H1 (cell line): ENCODE measurements at regions not wholly inside any gene's neighbourhood (a gene's known extent, or its start where the extent isn't known, plus 50 kb on each side); places are given as distances from the start of the nearest gene placed in this dataset.

Experiments used
- CTCF ChIA-PET: fragments of 300-600 bp; sonication (Branson Sonifier 250); formaldehyde crosslinking; loops from one replicate; lab custom pipeline; 2021; ENCODE audit not compliant: partially characterized antibody; lab: Charles Lee
- POLR2A ChIA-PET: fragments of 300-600 bp; sonication (Branson Sonifier 250); formaldehyde crosslinking; loops from one replicate; lab custom pipeline; 2021; ENCODE audit warnings: inconsistent platforms; ENCODE audit not compliant: partially characterized antibody; lab: Charles Lee
- DNase-seq, 2 experiments: peaks; one replicate each; pipeline versions ENCODE4 v3.0.0 to v3.0.0-alpha.2; 2010 to 2022; ENCODE audit warnings: low spot score in 2 of 2, low read depth in 1 of 2, mixed read lengths in 1 of 2
- FAIRE-seq: peaks from 2 replicates; lab custom pipeline; 2011; peaks lifted over from hg19 to GRCh38; lab: Jason Lieb, UNC
- H2AFZ ChIP-seq: 2 replicates; pipeline ENCODE4 v1.8.1; 2012; ENCODE audit warnings: low read length, inconsistent platforms
- H2AK5ac ChIP-seq: 2 replicates; pipeline ENCODE4 v1.6.1; 2013; ENCODE audit warnings: low read depth, low read length
- H2BK120ac ChIP-seq: replicated peaks from 2 replicates; pipeline ENCODE3; 2013; ENCODE audit warnings: low read depth, low read length, inconsistent platforms
- H2BK12ac ChIP-seq: 2 replicates; pipeline ENCODE4 v1.6.1; 2013; ENCODE audit warnings: low read depth, low read length
- H2BK15ac ChIP-seq: 2 replicates; pipeline ENCODE4 v1.6.1; 2013; ENCODE audit warnings: low read length
- H2BK20ac ChIP-seq: 2 replicates; pipeline ENCODE4 v1.6.1; 2013; ENCODE audit warnings: low read length
- H2BK5ac ChIP-seq: 2 replicates; pipeline ENCODE4 v1.6.1; 2013; ENCODE audit warnings: low read depth, low read length
- H3K14ac ChIP-seq: 2 replicates; pipeline ENCODE4 v1.6.1; 2013; ENCODE audit warnings: inconsistent platforms; ENCODE audit not compliant: insufficient read length
- H3K18ac ChIP-seq: 2 replicates; pipeline ENCODE4 v1.6.1; 2013; ENCODE audit warnings: low read length; ENCODE audit errors: extremely low read depth
- H3K23ac ChIP-seq: 2 replicates; pipeline ENCODE4 v1.6.1; 2013; ENCODE audit warnings: inconsistent platforms; ENCODE audit not compliant: insufficient read length
- H3K23me2 ChIP-seq: 2 replicates; pipeline ENCODE4 v1.6.1; 2013; ENCODE audit warnings: low read depth, low read length
- H3K27ac ChIP-seq: 2 replicates; pipeline ENCODE4 v1.6.1; 2011; ENCODE audit warnings: low read depth, low read length, inconsistent platforms
- H3K27me3 ChIP-seq, 4 experiments: replicated peaks in 1 of 4; 1 replicate in 1 of 4; 2 replicates in 3 of 4; pipeline versions ENCODE4 v1.6.1 to v1.8.1; 2011 to 2013; ENCODE audit warnings: low read length in 3 of 4, mild to moderate bottlenecking in 3 of 4, inconsistent platforms in 2 of 4, mixed read lengths in 2 of 4, moderate library complexity in 1 of 4; ENCODE audit not compliant: control insufficient read depth in 3 of 4, insufficient read depth in 3 of 4; ENCODE audit errors: extremely low read depth in 1 of 4
- H3K36me3 ChIP-seq, 4 experiments: 2 replicates each; pipeline versions ENCODE4 v1.6.1 to v1.8.1; 2011 to 2013; ENCODE audit warnings: mild to moderate bottlenecking in 4 of 4, low read length in 3 of 4, moderate library complexity in 2 of 4, control low read depth in 1 of 4, inconsistent platforms in 1 of 4; ENCODE audit not compliant: insufficient read depth in 4 of 4, control insufficient read depth in 2 of 4
- H3K4ac ChIP-seq: replicated peaks from 2 replicates; pipeline ENCODE3; 2013; ENCODE audit warnings: low read length, low read depth, mixed read lengths, inconsistent platforms; ENCODE audit not compliant: insufficient read length
- H3K4me1 ChIP-seq, 4 experiments: replicated peaks in 1 of 4; 1 replicate in 1 of 4; 2 replicates in 3 of 4; pipeline versions ENCODE4 v1.6.1 to v1.8.1; 2011 to 2013; ENCODE audit warnings: low read length in 3 of 4, inconsistent platforms in 2 of 4, mixed read lengths in 1 of 4; ENCODE audit not compliant: insufficient read depth in 4 of 4, control insufficient read depth in 3 of 4
- H3K4me2 ChIP-seq, 2 experiments: 2 replicates each; pipeline versions ENCODE4 v1.6.1 to v1.8.1; 2011 to 2013; ENCODE audit warnings: low read depth in 2 of 2, low read length in 2 of 2, control low read depth in 1 of 2, inconsistent platforms in 1 of 2, mild to moderate bottlenecking in 1 of 2; ENCODE audit not compliant: insufficient read depth in 1 of 2
- H3K4me3 ChIP-seq, 4 experiments: fragments of 200-600, 300-600 bp in 1 of 4; sonication (generic), shearing (Covaris generic), sonication (Bioruptor Twin) in 1 of 4; 2 replicates each; pipeline versions ENCODE4 v1.5.1 to v1.8.1; 2011 to 2016; ENCODE audit warnings: low read length in 4 of 4, low read depth in 3 of 4, control low read depth in 2 of 4, inconsistent platforms in 2 of 4, mild to moderate bottlenecking in 2 of 4, mixed read lengths in 1 of 4, moderate library complexity in 1 of 4; ENCODE audit not compliant: insufficient read depth in 2 of 4; ENCODE audit errors: extremely low read depth in 1 of 4
- H3K56ac ChIP-seq: replicated peaks from 2 replicates; pipeline ENCODE3; 2013; ENCODE audit warnings: low read depth, mild to moderate bottlenecking, mixed read lengths, low read length, inconsistent platforms; ENCODE audit not compliant: insufficient read length
- H3K79me1 ChIP-seq: 2 replicates; pipeline ENCODE4 v1.6.1; 2013; ENCODE audit warnings: low read depth, low read length, control low read depth
- H3K79me2 ChIP-seq, 2 experiments: 2 replicates each; pipeline versions ENCODE4 v1.6.1 to v1.8.1; 2012 to 2013; ENCODE audit warnings: low read length in 2 of 2, mild to moderate bottlenecking in 2 of 2, inconsistent platforms in 1 of 2; ENCODE audit not compliant: insufficient read depth in 2 of 2, control insufficient read depth in 1 of 2
- H3K9ac ChIP-seq, 4 experiments: replicated peaks in 1 of 4; 1 replicate in 1 of 4; 2 replicates in 3 of 4; pipeline versions ENCODE4 v1.6.1 to v1.8.1; 2011 to 2013; ENCODE audit warnings: low read depth in 3 of 4, low read length in 3 of 4, control low read depth in 2 of 4, mild to moderate bottlenecking in 2 of 4, moderate library complexity in 2 of 4, inconsistent platforms in 1 of 4; ENCODE audit errors: extremely low read depth in 1 of 4
- H3K9me3 ChIP-seq, 2 experiments: 2 replicates each; pipeline versions ENCODE4 v1.6.1 to v1.8.1; 2012 to 2013; ENCODE audit warnings: mild to moderate bottlenecking in 2 of 2, moderate library complexity in 2 of 2, control low read depth in 1 of 2, inconsistent platforms in 1 of 2, low read depth in 1 of 2, low read length in 1 of 2, mixed read lengths in 1 of 2; ENCODE audit not compliant: insufficient read depth in 2 of 2
- H4K20me1 ChIP-seq, 2 experiments: replicated peaks in 1 of 2; 2 replicates each; pipeline versions ENCODE3 to v1.8.1; 2011 to 2013; ENCODE audit warnings: inconsistent platforms in 2 of 2, low read length in 2 of 2, mild to moderate bottlenecking in 1 of 2; ENCODE audit not compliant: insufficient read depth in 2 of 2, control insufficient read depth in 1 of 2
- H4K5ac ChIP-seq: 2 replicates; pipeline ENCODE4 v1.6.1; 2013; ENCODE audit warnings: low read length, low read depth, mixed read lengths, inconsistent platforms; ENCODE audit not compliant: insufficient read length
- H4K8ac ChIP-seq: 2 replicates; pipeline ENCODE4 v1.8.0; 2013; ENCODE audit warnings: mild to moderate bottlenecking, moderate library complexity, low read length, inconsistent platforms; ENCODE audit not compliant: insufficient read depth; ENCODE audit errors: extremely low read depth
- H4K91ac ChIP-seq: replicated peaks from 2 replicates; pipeline ENCODE3; 2013; ENCODE audit warnings: low read length, mixed read lengths, inconsistent platforms; ENCODE audit not compliant: insufficient read length
- CBX8 ChIP-seq: fragments of 300-800, 300-1000 bp; sonication (generic); IDR thresholded peaks from 2 replicates; pipeline ENCODE4 v1.7.1; 2016; ENCODE audit warnings: low read depth, low read length, borderline replicate concordance
- CEBPB ChIP-seq: IDR thresholded peaks from 2 replicates; pipeline ENCODE4 v1.6.1; 2012; ENCODE audit warnings: low read depth, low read length
- CREB1 ChIP-seq: IDR thresholded peaks from 2 replicates; pipeline ENCODE4 v1.6.1; 2012; ENCODE audit warnings: inconsistent platforms
- CTCF ChIP-seq, 3 experiments: IDR thresholded peaks; 1 replicate in 2 of 3; 2 replicates in 1 of 3; pipeline versions ENCODE4 v1.5.1 to v1.6.1; 2011; ENCODE audit warnings: low read length in 3 of 3, mild to moderate bottlenecking in 3 of 3, inconsistent platforms in 2 of 3, low read depth in 1 of 3, moderate library complexity in 1 of 3; ENCODE audit not compliant: insufficient read depth in 1 of 3; ENCODE audit errors: control extremely low read depth in 1 of 3
- EZH2 ChIP-seq: fragments of 200-600 bp; sonication (generic); IDR thresholded peaks from 2 replicates; pipeline ENCODE4 v1.7.1; 2012; ENCODE audit warnings: low read depth, mild to moderate bottlenecking, moderate library complexity, low read length, inconsistent platforms; ENCODE audit not compliant: severe bottlenecking
- HDAC6 ChIP-seq: IDR thresholded peaks from one replicate; pipeline ENCODE4 v1.7.1; 2012; ENCODE audit warnings: low read depth, mild to moderate bottlenecking, inconsistent platforms, low read length, moderate library complexity
- MAFK ChIP-seq: IDR thresholded peaks from 2 replicates; pipeline ENCODE4 v1.6.1; 2012; ENCODE audit warnings: low read depth, mild to moderate bottlenecking, improper control_type of control experiment, low read length
- PHF8 ChIP-seq: fragments of 200-600 bp; sonication (generic); conservative IDR thresholded peaks from 2 replicates; pipeline ENCODE4 v1.7.1; 2012; ENCODE audit warnings: low read depth, mild to moderate bottlenecking, inconsistent platforms, low read length, moderate library complexity
- SP2 ChIP-seq: IDR thresholded peaks from 2 replicates; pipeline ENCODE4 v1.6.1; 2012; ENCODE audit warnings: mild to moderate bottlenecking, low read length, inconsistent platforms
- TEAD4 ChIP-seq: IDR thresholded peaks from 2 replicates; pipeline ENCODE4 v1.6.1; 2012; ENCODE audit warnings: low read depth, low read length, inconsistent platforms, mixed read lengths
- USF2 ChIP-seq: IDR thresholded peaks from 2 replicates; pipeline ENCODE4 v1.6.1; 2011; ENCODE audit warnings: low read length, improper control_type of control experiment
- ZNF274 ChIP-seq: IDR thresholded peaks from 2 replicates; pipeline ENCODE4 v1.7.0; 2012; ENCODE audit warnings: low read length, borderline replicate concordance; ENCODE audit errors: extremely low read depth
- WGBS, 2 experiments: shearing (Covaris generic) in 1 of 2; methylation state at CpG; one replicate each; pipeline versions ENCODE4 v1.1.6 to v1.1.7; 2013 to 2015; ENCODE audit warnings: low lambda C conversion rate in 2 of 2, mixed read lengths in 2 of 2, inconsistent platforms in 1 of 2, low coverage in 1 of 2, missing lambda C conversion rate in 1 of 2; ENCODE audit not compliant: insufficient replicate concordance in 2 of 2, insufficient coverage in 1 of 2, insufficient read length in 1 of 2; ENCODE audit errors: extremely low coverage in 1 of 2, missing lambda C conversion rate in 1 of 2; 5-methylcytosine and 5-hydroxymethylcytosine counted together

GRCh38 chr2:52859065-52859464 lies 908.5 kb upstream of the CHAC2 start:
- Histone ChIP-seq H2BK12ac (no peak overlapping the region), H4K91ac (no peak overlapping the region), H3K36me3 (no peaks in the 10 kb centered on the region), H3K23ac (no peak overlapping the region), H3K4me1 (no peaks in the 10 kb centered on the region), H2BK15ac (no peak overlapping the region), H4K8ac (no peak overlapping the region), H3K27ac (no peak overlapping the region), H3K79me2 (no peaks in the 10 kb centered on the region), H2AK5ac (no peak overlapping the region), H3K14ac (no peak overlapping the region), H3K79me1 (no peaks in the 10 kb centered on the region), H4K5ac (no peak overlapping the region), H3K27me3 (no peaks in the 10 kb centered on the region), H2BK5ac (no peak overlapping the region), H2BK20ac (no peak overlapping the region), H3K18ac (no peak overlapping the region), H3K56ac (no peak overlapping the region), H3K4ac (no peak overlapping the region), H3K23me2 (no peaks in the 10 kb centered on the region), H4K20me1 (no peaks in the 10 kb centered on the region), H3K4me2 (no peak overlapping the region), H3K9ac (no peak overlapping the region), H3K9me3 (no peaks in the 10 kb centered on the region), H3K4me3 (no peak overlapping the region), H2BK120ac (no peak overlapping the region), H2AFZ (no peak overlapping the region)
- FAIRE-seq, result no peak
- WGBS, 2 experiments, result 89% methylated on average over 2 of the region's 2 CpGs; no CpG with 5 or more reads in 1 of the 2 experiments
- POLR2A ChIA-PET, result no interaction called here
- no peak for DNase-seq
- CTCF ChIA-PET, result no interaction called here
- TF ChIP-seq PHF8 (no peak), EZH2 (no peak), CBX8 (no peak), MAFK (no peak), CEBPB (no peak), CTCF (IDR thresholded peaks at IDR 0.05; ENCODE audit: control extremely low read depth in 1 of 3, insufficient read depth in 1 of 3, low read depth in 1 of 3, low read length in 3 of 3) (no peak), SP2 (no peak), CREB1 (no peak), USF2 (no peak), HDAC6 (no peak), TEAD4 (no peak), ZNF274 (no peak)
